ENCODE measurements at regions not wholly inside any gene's neighbourhood (a gene's known extent, or its start where the extent isn't known, plus 50 kb on each side); places are given as distances from the start of the nearest gene placed in this dataset.
"Not testable (repeated sequence)": the region's sequence is repeated elsewhere in the genome, so short reads cannot be mapped to it uniquely, and the experiment has no call there.

DNA sequence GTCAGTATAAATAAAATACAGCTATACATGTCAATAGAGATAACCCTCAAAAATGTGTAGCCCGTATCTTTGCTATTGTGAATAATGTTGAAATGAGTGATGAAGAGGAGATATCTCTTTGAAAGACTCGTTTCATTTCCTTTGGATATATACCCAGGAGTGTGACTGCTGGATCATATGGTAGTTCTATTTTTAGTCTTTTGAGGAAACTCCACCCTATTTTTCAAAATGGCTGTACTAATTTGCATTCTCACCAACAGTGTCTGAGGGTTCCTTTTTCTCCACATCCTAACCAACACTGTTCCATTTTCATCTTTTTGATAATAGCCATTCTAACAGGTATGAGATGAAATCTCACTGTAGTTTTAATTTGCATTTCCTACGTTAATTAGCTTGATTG, 237.5 kb upstream of the GBE1 start:
- no peak for DNase-seq

DNA sequence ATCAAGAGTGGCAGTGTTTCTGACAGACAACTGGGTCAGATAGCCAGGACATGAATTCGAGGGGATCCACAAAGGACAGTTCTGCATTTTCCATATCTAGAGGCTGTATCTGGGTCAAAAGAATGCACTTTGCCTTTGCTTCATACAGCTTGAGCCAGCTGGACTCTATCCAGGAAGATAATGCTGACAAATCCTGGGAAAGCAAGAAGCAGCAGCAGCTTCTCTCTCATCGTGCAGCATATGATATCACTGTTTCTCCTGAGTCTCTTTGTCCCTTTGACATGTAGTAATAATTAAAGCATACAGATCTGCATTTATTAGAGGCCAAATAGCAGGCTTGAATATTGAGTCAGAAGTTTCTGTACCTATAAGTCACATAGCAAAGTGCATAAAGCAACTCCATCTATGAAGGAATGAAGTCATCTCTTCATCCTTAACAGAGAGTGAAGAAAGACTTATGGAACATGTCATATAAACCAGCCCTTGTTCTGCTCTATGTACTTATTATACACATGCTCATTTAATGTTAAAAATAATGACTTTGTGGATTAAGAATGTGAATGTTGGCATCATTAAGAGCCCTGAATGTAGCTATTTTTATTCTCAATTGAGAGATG, 236.8 kb upstream of the GBE1 start:
- no peak for DNase-seq

DNA sequence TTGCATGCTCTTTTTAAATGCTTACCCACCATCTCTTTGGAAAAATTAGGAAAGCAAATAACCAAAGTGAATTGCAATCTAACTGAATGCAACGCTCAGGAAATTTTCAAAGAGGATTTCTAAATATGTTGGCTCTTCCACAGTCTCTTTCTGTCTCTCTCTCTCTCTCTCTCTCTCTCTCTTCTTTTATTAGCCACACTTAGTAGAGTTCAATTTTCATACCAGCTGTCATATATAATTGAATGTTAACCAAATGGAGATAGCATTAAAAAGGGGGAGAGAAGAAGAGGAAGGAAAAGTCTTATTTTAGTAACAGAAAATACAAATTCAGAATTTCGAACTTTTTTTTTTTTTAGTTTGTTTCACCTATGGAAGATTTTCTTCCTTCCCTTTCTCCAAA, 235.9 kb upstream of the GBE1 start:
- no peak for DNase-seq

DNA sequence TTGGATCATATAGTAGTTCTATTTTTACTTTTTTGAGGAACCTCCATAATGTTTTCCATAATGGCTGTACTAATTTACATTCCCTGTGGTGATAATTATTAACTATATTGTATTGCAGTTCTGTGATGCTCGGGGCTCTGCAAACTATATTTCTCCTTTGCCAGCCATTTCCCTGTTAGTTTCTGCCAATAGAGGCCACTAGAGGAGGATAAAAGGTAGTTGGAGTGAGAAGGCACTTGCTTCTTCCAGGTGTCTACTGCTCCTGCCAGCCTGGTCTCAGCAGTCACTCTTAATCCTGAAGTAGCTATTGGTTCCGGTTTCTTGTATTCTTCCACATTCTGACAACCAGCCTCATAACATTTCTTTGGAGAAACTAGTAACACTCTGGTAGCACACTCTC, 233.9 kb upstream of the GBE1 start:
- DNase-seq = no peak

DNA sequence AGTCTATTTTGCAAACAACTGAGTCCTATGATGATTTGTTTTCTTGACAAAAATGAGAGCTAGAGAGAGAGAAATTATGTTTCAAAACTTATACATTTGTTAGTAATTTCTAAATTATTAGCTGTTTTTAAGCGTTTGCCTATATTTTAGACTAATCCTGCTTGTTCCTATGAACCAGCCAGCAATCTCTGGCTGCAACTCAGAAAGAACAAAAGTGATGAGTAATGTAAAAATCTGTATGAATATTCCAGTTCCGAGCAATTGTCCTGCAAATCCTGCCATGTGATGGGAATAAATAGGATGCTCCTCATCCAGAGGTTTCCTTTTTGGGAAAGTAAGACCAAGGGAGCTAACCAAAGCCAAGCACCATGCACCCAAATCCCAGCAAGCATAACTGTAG, 228.3 kb upstream of the GBE1 start:
- DNase-seq = no peak

DNA sequence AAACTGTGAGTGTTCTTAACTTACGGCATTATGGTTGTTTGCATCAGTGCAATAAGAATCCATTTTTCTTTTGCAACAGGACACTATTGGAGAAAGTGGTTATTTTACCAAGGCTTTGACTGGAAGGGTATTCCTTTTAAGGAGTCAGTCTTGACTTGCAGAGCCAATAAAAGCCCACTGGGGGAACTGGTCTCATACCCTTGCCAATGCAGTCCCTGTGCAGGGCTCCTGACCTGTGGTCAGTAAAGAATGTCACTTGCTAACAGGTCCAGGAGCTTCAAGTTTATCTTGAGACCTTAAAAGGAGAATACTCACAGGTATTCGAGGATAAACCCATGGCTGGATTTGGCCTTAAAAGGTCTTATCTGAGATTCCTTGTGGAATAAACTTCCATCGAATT, 227.8 kb upstream of the GBE1 start:
- DNase-seq = no peak

DNA sequence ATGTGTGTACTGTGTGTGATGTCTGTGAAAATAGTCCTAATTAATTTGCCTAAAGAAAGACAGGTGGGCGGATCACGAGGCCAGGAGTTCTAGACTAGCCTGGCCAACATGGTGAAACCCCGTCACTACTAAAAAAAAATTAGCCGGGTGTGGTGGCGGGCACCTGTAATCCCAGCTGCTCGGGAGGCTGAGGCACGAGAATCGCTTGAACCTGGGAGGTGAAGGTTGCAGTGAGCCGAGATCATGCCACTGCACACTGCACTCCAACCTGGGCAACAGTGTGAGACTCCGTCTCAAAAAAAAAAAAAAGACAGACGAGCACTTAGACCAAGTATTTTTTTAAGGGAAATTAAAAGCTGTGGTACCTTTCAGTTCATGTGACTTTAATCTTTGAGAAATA, 226.0 kb upstream of the GBE1 start:
- DNase-seq = not testable (repeated sequence)

DNA sequence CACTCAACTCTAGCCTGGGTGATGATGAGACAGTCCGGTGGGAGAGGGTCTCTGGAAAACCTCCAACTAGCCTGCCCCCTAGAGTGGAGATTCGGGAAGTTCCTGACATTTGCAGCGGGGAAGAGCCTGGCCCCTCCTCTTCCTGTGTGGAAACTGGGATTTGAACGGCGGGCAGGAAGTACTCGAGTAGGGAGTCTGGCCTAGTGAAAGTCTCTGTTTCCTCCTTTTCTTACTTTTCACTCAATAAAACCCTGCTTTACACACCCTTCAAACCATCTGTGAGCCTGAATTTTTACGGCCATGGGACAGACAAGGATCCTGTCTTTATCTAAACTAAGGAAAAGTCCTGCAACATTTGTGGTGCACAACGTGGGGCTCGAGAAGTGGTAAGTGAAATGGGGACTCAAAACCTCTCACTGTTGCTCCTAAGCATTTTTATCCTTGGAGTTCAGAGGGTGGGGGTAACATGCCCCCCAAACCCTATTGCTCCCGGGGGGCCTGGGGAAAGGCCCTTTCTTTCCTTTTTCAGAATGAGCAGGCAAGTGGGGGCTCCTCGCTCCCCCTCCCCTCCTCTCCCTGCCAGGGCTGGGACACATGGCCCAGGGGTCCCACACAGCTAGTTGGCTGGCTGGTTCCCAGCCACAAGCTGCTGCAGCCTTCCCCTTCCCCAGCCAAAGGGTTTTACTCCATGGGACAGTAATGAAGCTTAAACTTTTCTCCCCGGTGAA, 224.7 kb upstream of the GBE1 start:
- no peak for DNase-seq

DNA sequence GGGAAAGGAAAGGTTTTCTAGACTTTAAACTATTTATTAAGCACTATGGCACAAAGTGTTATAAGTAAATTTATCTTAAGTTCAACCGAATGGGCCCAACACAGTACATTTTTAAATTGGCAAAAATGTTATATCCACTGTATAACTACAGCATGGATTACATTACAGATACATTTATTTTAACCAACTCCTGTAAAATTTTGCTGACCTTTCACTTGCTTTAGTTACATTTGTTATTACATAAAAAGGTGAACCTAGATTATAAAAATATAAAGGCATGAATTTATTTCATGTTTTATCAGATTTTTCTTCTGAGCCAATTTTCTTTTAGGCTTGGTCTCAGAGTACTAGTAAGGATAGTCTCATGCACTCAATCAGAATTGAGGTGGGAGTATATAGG, 221.9 kb upstream of the GBE1 start:
- no peak for DNase-seq

DNA sequence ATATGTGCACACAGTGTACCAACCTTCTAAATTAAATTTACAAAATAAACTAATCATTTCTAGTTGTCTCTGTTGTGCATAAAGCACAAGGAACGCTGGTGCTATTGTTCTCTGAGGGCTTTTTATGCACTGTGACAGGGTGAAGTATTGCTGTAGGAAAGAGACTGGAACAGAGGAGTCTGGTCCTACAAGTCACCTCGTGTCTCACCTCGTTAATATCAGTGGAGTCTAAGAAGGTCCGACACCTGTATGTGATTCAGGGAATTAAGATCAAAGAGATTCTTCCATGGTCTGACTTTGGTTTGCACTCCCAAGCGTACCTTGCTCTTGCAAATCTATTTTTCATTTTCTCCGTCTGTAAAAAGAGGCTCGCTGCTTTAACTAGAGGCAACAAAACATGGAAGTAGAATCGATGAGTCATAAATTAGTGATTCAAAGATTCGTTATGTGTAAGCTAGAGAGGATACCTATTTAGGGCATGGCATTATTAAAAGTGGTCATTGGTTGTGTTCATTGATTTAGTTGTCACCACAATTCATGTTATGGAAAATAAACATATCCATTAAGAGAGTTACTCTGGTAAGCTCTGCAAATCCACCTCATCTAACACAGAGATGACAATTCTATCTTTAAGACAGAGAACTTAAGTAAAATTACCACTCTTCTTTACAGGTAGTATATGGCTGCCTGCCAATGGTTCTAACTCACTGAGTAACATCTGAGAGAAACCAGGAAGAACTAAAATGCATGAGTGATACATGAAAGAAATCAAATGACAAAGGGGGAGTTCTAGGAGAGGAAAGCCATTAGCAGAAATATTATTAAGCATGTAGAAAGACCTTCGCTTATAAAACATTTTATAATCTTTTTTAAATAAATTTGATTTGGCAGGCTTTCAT, 219.4 kb upstream of the GBE1 start:
- DNase-seq = no peak

DNA sequence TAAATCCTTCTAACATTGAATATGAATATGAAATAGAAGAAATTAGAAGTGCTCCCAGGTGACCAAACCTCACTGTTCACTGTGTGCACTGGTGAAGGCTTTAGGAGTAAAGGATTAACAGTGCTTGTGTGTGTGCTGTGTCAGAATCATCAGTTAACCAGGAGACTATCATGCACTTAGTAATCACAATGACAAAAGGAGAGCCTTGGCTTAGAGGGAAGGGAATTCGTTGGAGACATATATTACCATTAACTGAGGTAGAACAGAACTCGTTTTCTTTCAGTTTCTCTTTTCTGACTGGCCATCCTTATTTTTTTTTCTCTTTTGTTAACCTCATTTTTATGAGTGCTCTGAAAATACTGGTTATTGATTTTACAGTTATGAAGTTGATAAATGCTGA, 213.3 kb upstream of the GBE1 start:
- no peak for DNase-seq

DNA sequence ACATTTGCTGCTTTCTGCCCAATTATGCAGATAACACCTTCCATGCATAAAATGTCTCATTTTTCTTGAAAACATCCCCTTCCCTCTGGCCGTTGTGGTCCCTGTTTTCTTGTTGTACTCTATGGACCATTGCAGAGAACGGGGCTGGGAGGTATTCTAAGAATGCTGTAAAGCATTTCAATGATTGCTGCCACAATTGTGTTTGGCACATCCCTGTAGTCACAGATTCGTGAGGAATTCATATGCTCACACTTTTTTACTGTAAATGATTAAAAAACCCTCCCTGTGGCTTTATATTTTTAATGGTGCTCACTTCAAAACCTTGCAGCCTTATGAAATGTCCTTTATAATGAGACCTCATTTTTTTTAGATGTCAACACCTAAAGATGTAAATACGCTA, 207.2 kb upstream of the GBE1 start:
- no peak for DNase-seq

DNA sequence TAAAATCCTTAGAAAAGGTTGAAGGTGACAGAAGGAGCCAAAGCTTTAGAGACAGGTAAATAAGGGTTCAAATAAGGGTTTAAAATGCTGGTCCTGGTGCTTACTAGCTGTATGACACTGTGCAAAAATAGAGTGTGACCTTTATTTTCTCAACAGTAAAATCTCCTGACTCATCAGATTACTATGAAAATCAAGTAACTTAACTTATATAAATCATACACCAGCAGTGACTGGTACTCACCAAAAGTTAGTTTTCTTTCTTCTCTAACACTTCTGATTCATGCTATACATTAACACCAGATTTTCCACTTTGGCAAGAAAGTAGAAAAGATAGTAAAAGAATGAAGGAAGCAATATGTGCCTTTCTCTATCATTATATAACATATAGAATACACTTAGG, 205.9 kb upstream of the GBE1 start:
- no peak for DNase-seq

DNA sequence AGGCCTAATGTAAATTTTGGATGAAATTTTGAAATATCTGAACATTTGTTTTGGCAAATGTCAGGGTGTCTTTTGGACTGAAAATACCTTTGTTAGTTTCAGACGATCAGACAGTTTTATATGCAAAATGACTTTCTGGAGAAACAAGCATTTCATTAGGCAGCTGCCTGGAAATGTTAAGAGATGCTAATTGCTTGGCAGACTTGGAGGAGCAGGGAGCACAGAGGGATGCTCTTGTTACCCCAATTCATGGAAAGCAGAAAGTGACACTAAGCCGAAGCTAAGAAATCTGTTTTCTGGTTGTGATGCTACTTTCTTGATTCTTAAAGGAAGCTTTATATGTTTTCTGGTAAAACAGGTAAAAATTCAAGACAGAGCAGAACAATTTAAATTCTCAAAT, 204.3 kb upstream of the GBE1 start:
- DNase-seq = no peak

DNA sequence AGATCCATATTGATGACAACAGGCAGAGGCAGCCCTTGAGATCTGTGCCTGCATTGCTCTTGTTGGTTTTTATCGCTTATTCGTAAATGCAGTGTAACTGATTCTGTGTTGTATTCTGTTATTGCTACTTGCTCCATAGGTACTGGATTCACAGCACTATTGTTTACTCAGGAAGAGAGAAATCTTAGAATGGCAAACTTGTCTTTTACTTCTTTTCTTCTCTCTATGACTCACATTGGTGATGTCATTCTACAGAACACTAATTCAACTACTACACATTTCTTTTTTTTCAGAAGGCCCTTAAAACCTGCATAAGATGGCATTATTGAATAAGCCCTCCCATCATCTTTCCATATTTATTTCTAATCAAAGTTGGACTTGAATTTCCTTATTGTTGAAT, 201.0 kb upstream of the GBE1 start:
- no peak for DNase-seq

DNA sequence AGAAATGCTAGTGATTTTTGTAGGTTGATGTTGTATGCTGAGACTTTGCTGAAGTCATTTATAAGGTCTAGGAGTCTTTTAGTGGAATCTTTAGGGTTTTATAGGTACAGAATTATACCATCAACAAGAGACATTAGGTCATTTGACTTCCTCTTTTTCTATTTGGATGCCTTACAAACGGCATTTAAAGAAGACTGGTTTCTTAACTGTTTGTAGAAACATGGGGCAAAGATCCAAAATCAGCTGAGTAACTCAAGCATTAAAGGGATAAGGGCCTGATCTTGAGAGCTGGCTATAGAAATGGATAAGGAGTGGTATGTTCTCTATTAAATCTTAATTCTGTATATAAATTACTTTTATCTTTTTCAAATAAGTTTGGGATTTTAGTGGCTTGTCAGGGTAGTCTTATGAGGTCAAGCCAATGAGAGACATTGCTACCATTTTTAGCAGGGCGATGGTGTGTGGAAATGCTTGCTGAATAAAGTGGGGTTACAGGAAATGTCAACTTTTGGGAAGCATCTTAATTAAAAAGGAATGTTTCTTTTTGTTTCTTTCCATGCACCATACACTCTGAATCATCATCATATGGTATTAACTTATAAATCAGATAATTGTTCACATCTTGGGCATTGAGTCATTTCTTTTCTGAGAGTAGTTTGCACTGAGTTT, 197.7 kb upstream of the GBE1 start:
- no peak for DNase-seq

DNA sequence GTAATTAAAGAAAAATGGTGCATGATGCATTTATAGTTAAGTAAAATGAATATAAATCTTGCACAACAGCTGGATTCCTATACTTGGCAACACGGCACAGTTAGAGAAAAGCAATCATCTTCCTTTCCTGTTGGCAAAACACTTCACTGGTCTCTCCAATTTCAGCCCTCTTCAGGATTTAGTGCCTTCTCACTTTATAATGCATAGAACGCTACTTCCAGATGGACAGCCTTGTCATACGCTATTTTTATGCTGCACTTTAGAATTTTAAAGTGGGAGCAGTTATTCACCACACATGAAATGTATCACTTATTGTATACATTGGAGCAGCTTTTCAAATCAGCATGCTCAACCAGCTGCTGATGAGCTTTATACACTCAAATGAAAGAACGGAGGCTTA, 194.4 kb upstream of the GBE1 start:
- no peak for DNase-seq

DNA sequence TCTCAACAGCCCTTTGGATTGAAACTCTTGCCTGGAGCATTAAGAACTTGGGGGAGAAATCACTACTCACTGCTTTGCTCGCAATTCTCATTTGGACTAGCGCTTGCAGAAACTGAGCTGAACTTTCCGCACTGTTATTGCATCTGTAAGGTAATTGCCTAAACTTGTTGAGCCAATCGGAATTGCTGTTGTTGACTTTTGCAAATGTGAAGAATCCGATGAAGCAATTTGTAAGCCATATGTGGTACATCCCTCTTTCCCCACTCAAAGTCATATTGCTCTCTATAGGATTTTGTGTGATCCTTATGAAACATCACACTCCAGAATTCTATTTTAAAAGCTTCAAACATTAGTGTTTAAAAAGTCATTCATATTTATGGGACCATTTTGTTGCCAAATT, 191.7 kb upstream of the GBE1 start:
- DNase-seq = no peak

DNA sequence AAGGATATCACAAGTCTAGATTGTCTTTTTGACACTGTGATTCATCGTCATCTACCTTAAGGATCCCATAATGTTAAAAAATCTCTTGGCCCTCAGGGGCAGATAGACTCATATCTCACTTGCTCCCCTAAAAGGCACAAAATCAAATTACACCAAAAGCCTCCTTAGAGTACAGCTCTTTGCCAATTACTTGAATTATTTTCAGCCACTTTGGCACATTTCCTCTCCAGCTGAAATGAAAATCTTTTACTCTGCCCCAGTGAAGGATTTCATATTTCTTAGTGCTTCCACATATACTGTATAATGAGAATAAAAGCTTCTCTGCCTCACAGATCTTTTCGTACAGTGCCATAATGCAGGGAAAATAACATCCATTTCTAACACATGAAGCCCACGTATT, 190.7 kb upstream of the GBE1 start:
- DNase-seq = no peak

DNA sequence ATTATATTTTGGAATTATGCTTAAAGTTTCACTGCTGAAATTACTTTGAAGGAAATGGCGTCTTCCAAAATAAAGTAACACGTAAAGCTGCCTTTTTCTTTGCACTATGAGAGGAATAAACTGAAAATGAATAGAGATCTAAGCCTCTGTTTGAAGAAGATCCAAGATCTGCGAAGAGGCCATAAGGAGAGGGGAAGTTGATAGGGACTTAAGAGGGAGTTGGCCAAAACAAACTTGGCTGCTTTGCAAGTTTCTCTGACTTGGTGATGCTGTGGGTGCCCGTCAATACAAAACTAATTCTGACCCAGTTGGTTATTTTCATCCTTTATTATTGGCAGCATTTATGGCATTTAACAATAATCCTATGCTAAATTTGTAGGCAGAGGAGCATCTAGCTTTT, 190.2 kb upstream of the GBE1 start:
- no peak for DNase-seq

DNA sequence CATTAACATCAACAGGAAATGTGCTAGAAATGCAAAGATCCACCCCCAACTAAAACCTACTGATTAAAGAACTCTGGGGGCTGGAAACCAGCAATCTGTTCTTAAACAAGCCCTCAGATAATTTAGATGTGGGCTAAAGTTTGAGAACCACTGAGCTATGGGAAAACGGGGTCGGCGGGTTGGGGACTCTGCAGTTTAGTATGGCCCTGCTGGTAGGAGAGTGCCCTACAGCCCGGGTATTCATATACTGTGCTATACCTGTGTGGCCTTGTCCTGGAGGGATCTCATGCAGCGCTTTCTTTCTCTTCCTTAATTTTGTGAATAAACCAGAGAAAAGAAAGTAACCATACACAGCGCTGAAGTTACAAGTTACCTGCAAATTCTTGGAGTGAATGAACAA, 189.7 kb upstream of the GBE1 start:
- DNase-seq = no peak

DNA sequence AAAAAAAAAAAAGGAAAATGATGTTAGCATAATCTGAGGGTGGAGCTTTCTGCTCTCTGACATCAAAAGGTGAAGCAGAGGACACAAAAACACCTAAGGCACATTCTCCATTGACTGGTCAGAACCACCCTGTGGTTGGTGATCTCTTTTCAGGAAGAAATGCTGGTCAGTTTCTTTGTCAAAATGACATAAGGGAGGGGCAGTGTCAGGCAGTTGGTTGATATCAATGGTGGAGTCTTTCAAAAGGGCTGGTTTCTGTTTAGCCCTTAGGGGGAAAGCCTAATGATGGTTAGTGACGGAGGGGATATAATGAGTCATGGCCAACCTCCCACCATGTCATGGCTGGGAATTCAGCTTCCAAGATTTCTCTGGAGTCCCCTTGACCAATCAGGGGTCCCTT, 185.9 kb upstream of the GBE1 start:
- no peak for DNase-seq

DNA sequence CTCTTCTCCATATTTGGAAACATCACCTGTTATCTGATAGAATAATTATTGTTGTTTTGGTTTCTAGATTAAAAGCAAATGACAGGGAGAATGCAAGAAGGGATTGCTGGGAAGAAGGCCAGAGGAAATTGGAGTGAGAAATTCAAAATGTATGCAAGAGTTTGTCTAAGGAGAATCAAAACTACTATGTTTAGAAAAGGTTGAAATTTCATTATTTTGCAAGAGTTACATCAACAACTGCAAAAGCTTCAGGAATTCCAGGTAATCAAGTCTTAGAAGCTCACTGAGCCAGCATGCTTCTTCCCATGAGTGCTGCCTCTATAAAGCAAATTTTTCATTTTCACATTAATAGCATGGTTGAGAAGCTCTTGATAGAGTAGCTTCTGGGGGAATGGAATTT, 177.2 kb upstream of the GBE1 start:
- no peak for DNase-seq

DNA sequence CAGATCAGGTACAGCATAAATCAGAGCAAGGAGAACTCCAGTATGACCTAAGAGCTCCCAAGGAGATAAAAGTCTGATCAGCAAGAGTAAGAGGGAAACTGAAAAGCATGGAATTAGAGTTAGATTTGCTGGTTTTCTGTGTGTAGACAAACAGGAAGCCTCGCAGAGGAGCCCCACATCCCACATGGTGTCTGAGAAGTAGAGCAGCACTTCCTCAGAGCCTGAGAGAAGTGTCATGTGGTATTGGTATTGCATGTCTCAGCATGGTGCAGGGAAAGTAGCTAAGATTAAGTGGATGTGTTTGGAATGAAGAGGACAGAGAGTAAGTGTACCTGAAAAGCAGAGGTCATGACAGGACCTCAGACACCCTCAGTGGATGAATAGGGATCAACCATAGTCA, 175.4 kb upstream of the GBE1 start:
- DNase-seq = no peak

Measured in DMS79 treated with DMSO at 0.1 percent for 48 hours (cell line).